ENCODE measurements at regions not wholly inside any gene's neighbourhood (a gene's known extent, or its start where the extent isn't known, plus 50 kb on each side); places are given as distances from the start of the nearest gene placed in this dataset.
"Not testable (repeated sequence)": the region's sequence is repeated elsewhere in the genome, so short reads cannot be mapped to it uniquely, and the experiment has no call there.

DNA sequence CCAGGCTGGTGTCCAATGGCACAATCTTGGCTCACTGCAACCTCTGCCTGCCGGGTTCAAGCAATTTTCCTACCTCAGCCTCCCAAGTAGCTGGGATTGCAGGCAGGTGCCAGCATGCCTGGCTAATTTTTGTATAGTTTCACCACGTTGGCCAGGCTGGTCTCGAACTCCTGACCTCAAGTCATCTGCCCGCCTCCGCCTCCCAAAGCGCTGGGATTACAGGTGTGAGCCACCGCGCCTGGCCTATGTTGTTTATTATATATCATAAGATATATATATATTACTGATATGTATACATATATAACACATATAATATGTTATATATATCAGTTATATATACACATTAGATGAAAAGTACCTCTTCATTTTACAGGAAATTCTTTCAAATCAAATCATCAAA is 914.7 kb downstream of the FOXD4L5 start:
- H3K27ac ChIP-seq; H2AFZ ChIP-seq; H3K36me3 ChIP-seq (ENCODE audit: low read depth); H3K9me2 ChIP-seq (ENCODE audit: insufficient read depth); CTCF ChIA-PET; H3K4me1 ChIP-seq (replicated peaks; ENCODE audit: insufficient read depth); DNase-seq; H3K4me2 ChIP-seq; intact Hi-C loops (cut with micrococcal nuclease; ENCODE audit: unreplicated experiment); H3F3A ChIP-seq (ENCODE audit: insufficient read depth, low read depth); H3K79me2 ChIP-seq (ENCODE audit: low read depth); H4K20me1 ChIP-seq (ENCODE audit: insufficient read depth); H3K27me3 ChIP-seq (ENCODE audit: insufficient read depth, low read depth); H3K4me3 ChIP-seq; POLR2A ChIA-PET (ENCODE audit: unreplicated experiment); H3K9me3 ChIP-seq (ENCODE audit: insufficient read depth, low read depth); BruUV-seq (replicated peaks): not testable (repeated sequence)

DNA sequence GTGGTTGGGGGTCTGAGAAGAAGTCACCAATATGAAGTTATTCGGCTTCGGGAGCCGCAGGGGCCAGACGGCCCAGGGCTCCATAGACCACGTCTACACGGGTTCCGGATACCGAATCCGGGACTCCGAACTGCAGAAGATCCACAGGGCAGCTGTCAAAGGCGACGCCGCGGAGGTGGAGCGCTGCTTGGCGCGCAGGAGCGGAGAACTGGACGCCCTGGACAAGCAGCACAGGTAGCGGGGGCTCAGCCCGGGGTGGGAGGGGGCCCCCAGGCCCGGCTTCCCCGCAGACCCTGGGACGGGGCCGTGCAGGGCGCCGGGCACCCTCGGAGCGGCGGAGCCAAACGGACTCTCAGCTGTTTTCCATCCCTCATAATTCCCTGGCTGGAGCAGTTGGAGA is 915.4 kb downstream of the FOXD4L5 start:
- H3K9me3 ChIP-seq (ENCODE audit: insufficient read depth, low read depth); DNase-seq; intact Hi-C loops (cut with micrococcal nuclease; ENCODE audit: unreplicated experiment); H3K4me1 ChIP-seq (replicated peaks; ENCODE audit: insufficient read depth); H3F3A ChIP-seq (ENCODE audit: insufficient read depth, low read depth); H3K36me3 ChIP-seq (ENCODE audit: low read depth); H3K27ac ChIP-seq; H3K27me3 ChIP-seq (ENCODE audit: insufficient read depth, low read depth); H3K4me2 ChIP-seq; H3K79me2 ChIP-seq (ENCODE audit: low read depth); H3K4me3 ChIP-seq; BruUV-seq (replicated peaks); H2AFZ ChIP-seq; H3K9me2 ChIP-seq (ENCODE audit: insufficient read depth); H4K20me1 ChIP-seq (ENCODE audit: insufficient read depth); CTCF ChIA-PET; POLR2A ChIA-PET (ENCODE audit: unreplicated experiment): not testable (repeated sequence)

DNA sequence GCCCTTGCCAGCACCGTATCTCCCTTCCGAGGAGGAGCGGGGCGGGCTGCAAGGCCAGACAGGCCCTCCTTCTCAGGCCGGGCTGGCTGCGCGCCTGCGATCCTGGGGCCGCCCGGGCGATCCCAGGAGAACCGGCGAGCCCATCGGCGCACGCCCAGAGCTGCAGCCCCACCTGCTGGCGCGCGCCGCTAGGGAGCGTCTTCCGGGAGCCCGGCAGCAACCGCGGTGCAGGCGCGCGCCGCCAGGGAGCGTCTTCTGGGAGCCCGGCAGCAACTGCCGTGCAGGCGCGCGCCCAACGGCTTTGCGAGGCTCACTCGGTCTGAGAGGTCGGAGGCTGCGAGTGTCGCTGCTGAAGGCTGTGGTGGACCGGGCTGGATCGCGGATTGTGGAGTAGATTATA is 915.9 kb downstream of the FOXD4L5 start:
- H3K27me3 ChIP-seq (ENCODE audit: insufficient read depth, low read depth); H2AFZ ChIP-seq; H3K79me2 ChIP-seq (ENCODE audit: low read depth); POLR2A ChIA-PET (ENCODE audit: unreplicated experiment); H3K4me1 ChIP-seq (replicated peaks; ENCODE audit: insufficient read depth); H3K4me3 ChIP-seq; H3K36me3 ChIP-seq (ENCODE audit: low read depth); H3K4me2 ChIP-seq; H3K9me3 ChIP-seq (ENCODE audit: insufficient read depth, low read depth); BruUV-seq (replicated peaks); H4K20me1 ChIP-seq (ENCODE audit: insufficient read depth); intact Hi-C loops (cut with micrococcal nuclease; ENCODE audit: unreplicated experiment); H3K9me2 ChIP-seq (ENCODE audit: insufficient read depth); H3K27ac ChIP-seq; H3F3A ChIP-seq (ENCODE audit: insufficient read depth, low read depth); CTCF ChIA-PET: not testable (repeated sequence)
- DNase-seq: peak in 1 of 2 experiments; percentile 80
- TF ChIP-seq, protein P1, sequence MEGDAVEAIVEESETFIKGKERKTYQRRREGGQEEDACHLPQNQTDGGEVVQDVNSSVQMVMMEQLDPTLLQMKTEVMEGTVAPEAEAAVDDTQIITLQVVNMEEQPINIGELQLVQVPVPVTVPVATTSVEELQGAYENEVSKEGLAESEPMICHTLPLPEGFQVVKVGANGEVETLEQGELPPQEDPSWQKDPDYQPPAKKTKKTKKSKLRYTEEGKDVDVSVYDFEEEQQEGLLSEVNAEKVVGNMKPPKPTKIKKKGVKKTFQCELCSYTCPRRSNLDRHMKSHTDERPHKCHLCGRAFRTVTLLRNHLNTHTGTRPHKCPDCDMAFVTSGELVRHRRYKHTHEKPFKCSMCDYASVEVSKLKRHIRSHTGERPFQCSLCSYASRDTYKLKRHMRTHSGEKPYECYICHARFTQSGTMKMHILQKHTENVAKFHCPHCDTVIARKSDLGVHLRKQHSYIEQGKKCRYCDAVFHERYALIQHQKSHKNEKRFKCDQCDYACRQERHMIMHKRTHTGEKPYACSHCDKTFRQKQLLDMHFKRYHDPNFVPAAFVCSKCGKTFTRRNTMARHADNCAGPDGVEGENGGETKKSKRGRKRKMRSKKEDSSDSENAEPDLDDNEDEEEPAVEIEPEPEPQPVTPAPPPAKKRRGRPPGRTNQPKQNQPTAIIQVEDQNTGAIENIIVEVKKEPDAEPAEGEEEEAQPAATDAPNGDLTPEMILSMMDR (conservative IDR thresholded peaks at IDR 0.05): 0 out of 2 replicates have a peak, but pooled peaks have one; percentile 29

DNA sequence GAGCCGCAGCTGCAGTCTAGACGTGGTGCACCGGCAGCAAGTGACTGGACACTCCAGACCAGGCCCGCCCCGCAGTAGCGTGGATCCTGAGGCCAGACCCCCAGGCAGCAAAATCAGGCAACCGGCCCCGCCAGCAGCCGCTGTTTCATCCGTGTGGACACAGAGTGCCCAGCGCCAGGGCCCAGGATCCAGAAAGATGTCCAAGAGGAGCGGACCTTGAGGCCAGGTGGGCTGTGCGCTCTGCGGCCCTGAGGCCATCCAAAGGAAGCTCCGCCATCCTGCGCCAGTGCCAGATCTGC is 916.4 kb downstream of the FOXD4L5 start:
- H3K4me2 ChIP-seq; CTCF ChIA-PET; H3K79me2 ChIP-seq (ENCODE audit: low read depth); H2AFZ ChIP-seq; BruUV-seq (replicated peaks); H3K27me3 ChIP-seq (ENCODE audit: insufficient read depth, low read depth); H4K20me1 ChIP-seq (ENCODE audit: insufficient read depth); H3K36me3 ChIP-seq (ENCODE audit: low read depth); H3K4me1 ChIP-seq (replicated peaks; ENCODE audit: insufficient read depth); H3K4me3 ChIP-seq; H3K9me3 ChIP-seq (ENCODE audit: insufficient read depth, low read depth); POLR2A ChIA-PET (ENCODE audit: unreplicated experiment); H3K27ac ChIP-seq; intact Hi-C loops (cut with micrococcal nuclease; ENCODE audit: unreplicated experiment); H3F3A ChIP-seq (ENCODE audit: insufficient read depth, low read depth); H3K9me2 ChIP-seq (ENCODE audit: insufficient read depth); DNase-seq: not testable (repeated sequence)

DNA sequence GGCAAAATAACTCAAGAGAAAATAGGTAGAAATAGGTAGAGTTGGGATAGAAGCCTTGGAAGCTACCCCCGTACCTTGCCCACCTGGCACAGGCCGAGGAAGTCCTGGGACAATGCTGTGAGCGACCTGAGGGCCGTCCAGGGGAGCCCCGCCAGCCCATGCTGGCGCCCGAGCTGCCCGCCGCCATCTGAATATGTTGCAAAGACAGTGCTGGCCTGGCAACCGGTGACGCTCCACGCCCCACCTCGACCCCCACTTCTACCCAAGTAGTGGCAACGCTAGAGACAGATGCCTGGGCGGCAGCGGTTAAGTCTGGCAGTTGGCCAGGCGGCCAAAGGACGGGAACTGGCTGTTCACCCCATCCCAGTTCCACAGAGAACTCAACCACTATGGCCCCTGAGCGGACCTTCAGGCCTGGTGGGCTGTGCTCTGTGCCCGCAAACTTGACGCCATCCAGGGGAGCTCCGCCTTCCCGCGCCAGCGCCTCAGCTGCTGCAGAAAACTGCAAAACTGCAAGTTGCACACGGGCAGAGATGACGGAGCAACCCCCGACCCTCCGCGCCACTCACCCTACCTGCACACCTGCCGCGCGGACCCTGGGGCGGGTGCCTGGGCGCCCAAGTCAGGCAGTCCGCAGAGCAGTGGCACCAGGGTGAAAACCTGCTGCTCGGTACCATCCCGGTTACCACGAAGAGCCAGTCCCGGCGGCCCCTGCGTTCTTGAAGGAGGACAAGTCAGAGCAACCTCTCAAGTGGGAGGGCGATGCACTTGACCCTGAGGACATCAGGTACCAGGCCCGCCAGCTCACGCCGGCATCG is 917.0 kb downstream of the FOXD4L5 start:
- H3K4me2 ChIP-seq; H3F3A ChIP-seq (ENCODE audit: insufficient read depth, low read depth); intact Hi-C loops (cut with micrococcal nuclease; ENCODE audit: unreplicated experiment); H3K36me3 ChIP-seq (ENCODE audit: low read depth); H3K9me3 ChIP-seq (ENCODE audit: insufficient read depth, low read depth); H3K27ac ChIP-seq; H3K9me2 ChIP-seq (ENCODE audit: insufficient read depth); H3K4me1 ChIP-seq (replicated peaks; ENCODE audit: insufficient read depth); H3K4me3 ChIP-seq; H4K20me1 ChIP-seq (ENCODE audit: insufficient read depth); DNase-seq; H3K27me3 ChIP-seq (ENCODE audit: insufficient read depth, low read depth); CTCF ChIA-PET; POLR2A ChIA-PET (ENCODE audit: unreplicated experiment); BruUV-seq (replicated peaks); H3K79me2 ChIP-seq (ENCODE audit: low read depth); H2AFZ ChIP-seq: not testable (repeated sequence)

All from PC-9 (cell line).